ENCODE measurements at regions not wholly inside any gene's neighbourhood (a gene's known extent, or its start where the extent isn't known, plus 50 kb on each side); places are given as distances from the start of the nearest gene placed in this dataset.
A peak's percentile ranks its signal among the peaks of the same experiment; 100 is the strongest.

- Mint-ChIP-seq H3K27me3 (peaks cover 59% of the 10 kb centered on the region), H3K27ac (peak overlapping the region; percentile 44), H3K4me1 (ENCODE audit: low read depth) (peaks cover 12% of the 10 kb centered on the region), H3K9me3 (peaks cover 2% of the 10 kb centered on the region), H3K36me3 (ENCODE audit: low read depth) (no peaks in the 10 kb centered on the region), H3K4me3 (peak overlapping the region; percentile 70)
- CTCF ChIA-PET: no interaction called here
- ATAC-seq (ENCODE audit: poor library complexity) (no peak), DNase-seq (no peak)
- peaks cover 16% of the 10 kb centered on the region for H3K4me1 ChIP-seq (ENCODE audit: insufficient read depth, low read length)
- H3K27ac ChIP-seq (ENCODE audit: low read depth in 1 of 2, low read length in 2 of 2): no peak overlapping the region
- intact Hi-C loops (cut with DNase I, micrococcal nuclease): no loop called here
- peaks cover 0 to 10% of the 10 kb centered on the region in 2 experiments for H3K9me3 ChIP-seq (ENCODE audit: control insufficient read depth in 1 of 2, insufficient read depth in 1 of 2, low read length in 2 of 2)
- POLR2A ChIA-PET: no interaction called here
- H3K4me3 ChIP-seq (ENCODE audit: low read length): peak overlapping the region; percentile 60
- peaks cover 19 to 34% of the 10 kb centered on the region in 2 experiments for H3K27me3 ChIP-seq (ENCODE audit: control insufficient read depth in 1 of 2, insufficient read depth in 2 of 2, low read length in 2 of 2)
- no peaks in the 10 kb centered on the region for H3K36me3 ChIP-seq (ENCODE audit: insufficient read depth, low read length)
- TF ChIP-seq, protein P1, sequence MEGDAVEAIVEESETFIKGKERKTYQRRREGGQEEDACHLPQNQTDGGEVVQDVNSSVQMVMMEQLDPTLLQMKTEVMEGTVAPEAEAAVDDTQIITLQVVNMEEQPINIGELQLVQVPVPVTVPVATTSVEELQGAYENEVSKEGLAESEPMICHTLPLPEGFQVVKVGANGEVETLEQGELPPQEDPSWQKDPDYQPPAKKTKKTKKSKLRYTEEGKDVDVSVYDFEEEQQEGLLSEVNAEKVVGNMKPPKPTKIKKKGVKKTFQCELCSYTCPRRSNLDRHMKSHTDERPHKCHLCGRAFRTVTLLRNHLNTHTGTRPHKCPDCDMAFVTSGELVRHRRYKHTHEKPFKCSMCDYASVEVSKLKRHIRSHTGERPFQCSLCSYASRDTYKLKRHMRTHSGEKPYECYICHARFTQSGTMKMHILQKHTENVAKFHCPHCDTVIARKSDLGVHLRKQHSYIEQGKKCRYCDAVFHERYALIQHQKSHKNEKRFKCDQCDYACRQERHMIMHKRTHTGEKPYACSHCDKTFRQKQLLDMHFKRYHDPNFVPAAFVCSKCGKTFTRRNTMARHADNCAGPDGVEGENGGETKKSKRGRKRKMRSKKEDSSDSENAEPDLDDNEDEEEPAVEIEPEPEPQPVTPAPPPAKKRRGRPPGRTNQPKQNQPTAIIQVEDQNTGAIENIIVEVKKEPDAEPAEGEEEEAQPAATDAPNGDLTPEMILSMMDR (IDR thresholded peaks at IDR 0.05): no peak
These were observed 68.3 kb downstream of the CTAGE1 start for GRCh38 chr18:22349317-22349898.

- DNase-seq (peak in 1 of 14 experiments; percentile 20), ATAC-seq (ENCODE audit: poor library complexity) (no peak)
- Histone ChIP-seq H3K4me1 (ENCODE audit: insufficient read depth, low read length) (peaks cover 18% of the 10 kb centered on the region), H3K36me3 (ENCODE audit: insufficient read depth, low read length) (no peaks in the 10 kb centered on the region), H3K27me3 (ENCODE audit: control insufficient read depth in 1 of 2, insufficient read depth in 2 of 2, low read length in 2 of 2) (peaks cover 19 to 34% of the 10 kb centered on the region in 2 experiments), H3K27ac (ENCODE audit: low read depth in 1 of 2, low read length in 2 of 2) (peak overlapping the region in 1 of 2 donors; percentile 29), H3K9me3 (ENCODE audit: control insufficient read depth in 1 of 2, insufficient read depth in 1 of 2, low read length in 2 of 2) (peaks cover 0 to 10% of the 10 kb centered on the region in 2 experiments), H3K4me3 (ENCODE audit: low read length) (peak overlapping the region; percentile 60)
- ChIA-PET CTCF (no interaction called here), POLR2A (no interaction called here)
- Mint-ChIP-seq H3K4me3 (peak overlapping the region; percentile 70), H3K4me1 (ENCODE audit: low read depth) (peaks cover 12% of the 10 kb centered on the region), H3K27me3 (peaks cover 65% of the 10 kb centered on the region), H3K27ac (peak overlapping the region; percentile 44), H3K36me3 (ENCODE audit: low read depth) (no peaks in the 10 kb centered on the region), H3K9me3 (peaks cover 2% of the 10 kb centered on the region)
- TF ChIP-seq, protein P1 (IDR thresholded peaks at IDR 0.05): no peak
- intact Hi-C loops (cut with DNase I, micrococcal nuclease): no loop called here
These were observed 69.0 kb downstream of the CTAGE1 start for GRCh38 chr18:22348521-22349316.

DNA sequence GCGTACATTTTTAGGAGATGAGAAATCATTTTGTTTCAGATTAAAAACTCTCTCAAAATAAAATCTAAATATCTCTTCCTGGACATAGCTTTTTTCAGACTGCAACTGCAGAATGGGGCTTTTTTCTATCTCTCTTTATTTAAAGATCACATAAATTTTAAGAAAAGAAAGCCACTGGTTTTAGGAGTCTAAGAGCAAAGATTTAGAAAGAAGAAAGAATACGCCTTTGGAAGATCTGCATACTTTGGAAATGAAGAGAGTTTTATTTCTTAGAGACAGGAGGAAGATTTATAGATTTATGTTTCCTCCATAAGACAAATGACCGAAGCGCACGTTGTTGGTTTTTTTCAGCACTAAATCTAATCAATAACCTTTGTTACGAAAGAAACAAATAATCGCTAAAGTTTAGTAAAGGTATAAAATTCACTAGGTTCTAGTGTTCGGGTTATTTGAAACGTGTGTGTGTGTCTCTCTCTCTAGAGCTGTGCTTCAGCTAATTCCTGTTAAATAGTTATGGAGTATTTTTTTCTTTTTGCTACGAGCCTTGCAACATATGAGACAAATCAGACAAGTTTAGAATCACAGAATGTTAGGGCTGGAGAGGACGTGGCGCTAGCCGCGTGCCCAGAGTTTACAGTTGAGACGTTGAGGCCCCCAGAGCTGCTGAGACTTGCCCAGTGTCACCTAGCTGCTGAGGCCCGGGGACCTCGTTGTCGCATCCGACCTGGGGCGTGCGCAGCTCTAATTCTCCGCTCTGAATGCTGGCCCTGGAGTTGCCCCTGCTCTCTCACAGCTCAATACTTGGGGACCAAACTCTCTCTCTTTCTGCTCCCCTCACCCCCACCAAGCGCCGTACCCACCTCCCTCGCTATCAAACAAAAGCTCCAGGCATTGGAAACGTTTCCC is 69.9 kb downstream of the CTAGE1 start:
- TF ChIP-seq, protein P1 (IDR thresholded peaks at IDR 0.05): no peak
- Mint-ChIP-seq H3K36me3 (ENCODE audit: low read depth) (no peaks in the 10 kb centered on the region), H3K4me3 (peak overlapping the region; percentile 79), H3K27me3 (peaks cover 65% of the 10 kb centered on the region), H3K9me3 (peaks cover 2% of the 10 kb centered on the region), H3K27ac (peak overlapping the region; percentile 74), H3K4me1 (ENCODE audit: low read depth) (peaks cover 12% of the 10 kb centered on the region)
- ChIA-PET POLR2A (no interaction called here), CTCF (no interaction called here)
- peak; percentile 16 for ATAC-seq (ENCODE audit: poor library complexity)
- Histone ChIP-seq H3K27me3 (ENCODE audit: control insufficient read depth in 1 of 2, insufficient read depth in 2 of 2, low read length in 2 of 2) (peaks cover 19 to 34% of the 10 kb centered on the region in 2 experiments), H3K4me1 (ENCODE audit: insufficient read depth, low read length) (peaks cover 27% of the 10 kb centered on the region), H3K36me3 (ENCODE audit: insufficient read depth, low read length) (no peaks in the 10 kb centered on the region), H3K4me3 (ENCODE audit: low read length) (peak overlapping the region; percentile 52), H3K9me3 (ENCODE audit: control insufficient read depth in 1 of 2, insufficient read depth in 1 of 2, low read length in 2 of 2) (peaks cover 0 to 10% of the 10 kb centered on the region in 2 experiments), H3K27ac (ENCODE audit: low read depth in 1 of 2, low read length in 2 of 2) (peak overlapping the region in 1 of 2 donors; percentile 9)
- intact Hi-C loops (cut with DNase I, micrococcal nuclease): no loop called here
- peak in 4 of 14 experiments; percentile 28 to 41 (median 34) for DNase-seq

Measured in CD4-positive, alpha-beta T cell (primary cell).